ENCODE measurements at regions not wholly inside any gene's neighbourhood (a gene's known extent, or its start where the extent isn't known, plus 50 kb on each side); places are given as distances from the start of the nearest gene placed in this dataset.

DNA sequence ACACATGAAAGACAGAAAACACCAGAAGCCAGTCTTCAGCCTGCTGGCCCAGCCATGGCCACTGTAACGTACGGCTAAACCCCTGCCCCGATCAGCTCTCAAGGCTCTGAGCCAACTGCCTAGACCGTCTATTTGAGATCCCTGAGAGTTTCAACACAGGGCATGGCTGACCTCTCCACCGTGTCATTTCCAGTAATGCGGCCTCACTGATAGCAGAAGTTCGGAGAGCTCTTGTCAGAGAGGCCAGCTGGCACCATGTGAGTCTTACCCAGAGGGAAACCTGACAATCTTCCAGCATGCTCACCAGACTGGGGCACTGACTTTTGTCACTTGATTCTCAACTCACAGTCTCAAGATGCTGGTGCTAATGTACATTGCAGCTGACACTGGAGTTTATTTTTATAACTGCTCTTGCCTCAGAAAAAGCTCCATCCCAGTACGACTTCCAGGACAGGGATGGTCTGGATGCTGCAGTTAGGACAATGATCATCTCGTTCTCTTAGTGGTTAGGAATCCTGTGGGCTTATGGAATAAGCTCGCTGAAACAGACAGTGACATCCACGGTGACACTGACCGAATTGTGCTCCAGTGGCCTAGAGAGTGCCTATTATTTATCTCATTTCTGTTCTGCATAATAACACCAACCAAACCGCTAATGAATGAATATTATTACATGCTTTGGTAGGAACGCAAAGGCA is 372.7 kb downstream of the ICE1 start:
- TF ChIP-seq, protein P1, sequence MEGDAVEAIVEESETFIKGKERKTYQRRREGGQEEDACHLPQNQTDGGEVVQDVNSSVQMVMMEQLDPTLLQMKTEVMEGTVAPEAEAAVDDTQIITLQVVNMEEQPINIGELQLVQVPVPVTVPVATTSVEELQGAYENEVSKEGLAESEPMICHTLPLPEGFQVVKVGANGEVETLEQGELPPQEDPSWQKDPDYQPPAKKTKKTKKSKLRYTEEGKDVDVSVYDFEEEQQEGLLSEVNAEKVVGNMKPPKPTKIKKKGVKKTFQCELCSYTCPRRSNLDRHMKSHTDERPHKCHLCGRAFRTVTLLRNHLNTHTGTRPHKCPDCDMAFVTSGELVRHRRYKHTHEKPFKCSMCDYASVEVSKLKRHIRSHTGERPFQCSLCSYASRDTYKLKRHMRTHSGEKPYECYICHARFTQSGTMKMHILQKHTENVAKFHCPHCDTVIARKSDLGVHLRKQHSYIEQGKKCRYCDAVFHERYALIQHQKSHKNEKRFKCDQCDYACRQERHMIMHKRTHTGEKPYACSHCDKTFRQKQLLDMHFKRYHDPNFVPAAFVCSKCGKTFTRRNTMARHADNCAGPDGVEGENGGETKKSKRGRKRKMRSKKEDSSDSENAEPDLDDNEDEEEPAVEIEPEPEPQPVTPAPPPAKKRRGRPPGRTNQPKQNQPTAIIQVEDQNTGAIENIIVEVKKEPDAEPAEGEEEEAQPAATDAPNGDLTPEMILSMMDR (IDR thresholded peaks at IDR 0.05; ENCODE audit: extremely low read depth, low read depth, low read length), result no peak
- no peak overlapping the region for H3K4me2 ChIP-seq (ENCODE audit: insufficient read depth, low read length)
- peaks cover 2% of the 10 kb centered on the region for H3K9me3 ChIP-seq (ENCODE audit: low read depth, low read length)
- H2AFZ ChIP-seq (ENCODE audit: low read length), result no peak overlapping the region
- no peaks in the 10 kb centered on the region for H3K36me3 ChIP-seq (ENCODE audit: insufficient read depth, low read length)
- DNase-seq (ENCODE audit: insufficient read length, low spot score, missing footprints), result no peak
- no peak overlapping the region for H3K4me3 ChIP-seq (ENCODE audit: insufficient read depth, low read length)
- H4K20me1 ChIP-seq (ENCODE audit: insufficient read depth, low read length), result no peaks in the 10 kb centered on the region
- H3K27ac ChIP-seq (ENCODE audit: low read depth, low read length), result no peak overlapping the region
- no peaks in the 10 kb centered on the region for H3K79me2 ChIP-seq (ENCODE audit: insufficient read depth, low read length)
- H3K27me3 ChIP-seq (ENCODE audit: insufficient read depth, low read length), result no peaks in the 10 kb centered on the region
- H3K4me1 ChIP-seq (ENCODE audit: insufficient read depth, low read length), result no peaks in the 10 kb centered on the region

DNA sequence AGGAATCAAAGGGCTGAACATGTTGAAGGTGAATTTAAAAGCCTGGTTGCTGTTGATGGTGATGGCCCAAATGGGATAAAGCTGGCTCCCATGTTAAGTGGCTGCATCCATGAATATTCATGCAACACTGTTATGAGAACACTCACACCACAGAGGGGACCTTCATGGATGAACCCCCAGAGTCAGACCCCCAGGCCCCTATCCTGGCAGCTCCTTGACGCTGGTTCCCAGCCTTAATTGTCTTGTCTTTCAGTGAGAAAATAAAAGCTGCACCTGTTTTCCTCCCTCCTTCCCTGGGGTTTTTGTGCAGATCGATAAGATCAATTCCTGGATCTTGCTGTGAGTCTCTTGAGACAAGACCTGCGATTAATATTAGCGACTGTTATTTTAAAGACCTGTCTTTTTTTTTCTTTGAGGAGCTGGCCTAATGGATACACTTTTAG is 371.7 kb downstream of the ICE1 start:
- Histone ChIP-seq H3K36me3 (ENCODE audit: insufficient read depth, low read length) (no peaks in the 10 kb centered on the region), H3K27ac (ENCODE audit: low read depth, low read length) (no peak overlapping the region), H3K27me3 (ENCODE audit: insufficient read depth, low read length) (no peaks in the 10 kb centered on the region), H3K9me3 (ENCODE audit: low read depth, low read length) (peaks cover 2% of the 10 kb centered on the region), H3K79me2 (ENCODE audit: insufficient read depth, low read length) (no peaks in the 10 kb centered on the region), H2AFZ (ENCODE audit: low read length) (no peak overlapping the region), H4K20me1 (ENCODE audit: insufficient read depth, low read length) (no peaks in the 10 kb centered on the region), H3K4me3 (ENCODE audit: insufficient read depth, low read length) (no peak overlapping the region), H3K4me2 (ENCODE audit: insufficient read depth, low read length) (no peak overlapping the region), H3K4me1 (ENCODE audit: insufficient read depth, low read length) (no peaks in the 10 kb centered on the region)
- TF ChIP-seq, protein P1 (IDR thresholded peaks at IDR 0.05; ENCODE audit: extremely low read depth, low read depth, low read length), result no peak
- no peak for DNase-seq (ENCODE audit: insufficient read length, low spot score, missing footprints)

DNA sequence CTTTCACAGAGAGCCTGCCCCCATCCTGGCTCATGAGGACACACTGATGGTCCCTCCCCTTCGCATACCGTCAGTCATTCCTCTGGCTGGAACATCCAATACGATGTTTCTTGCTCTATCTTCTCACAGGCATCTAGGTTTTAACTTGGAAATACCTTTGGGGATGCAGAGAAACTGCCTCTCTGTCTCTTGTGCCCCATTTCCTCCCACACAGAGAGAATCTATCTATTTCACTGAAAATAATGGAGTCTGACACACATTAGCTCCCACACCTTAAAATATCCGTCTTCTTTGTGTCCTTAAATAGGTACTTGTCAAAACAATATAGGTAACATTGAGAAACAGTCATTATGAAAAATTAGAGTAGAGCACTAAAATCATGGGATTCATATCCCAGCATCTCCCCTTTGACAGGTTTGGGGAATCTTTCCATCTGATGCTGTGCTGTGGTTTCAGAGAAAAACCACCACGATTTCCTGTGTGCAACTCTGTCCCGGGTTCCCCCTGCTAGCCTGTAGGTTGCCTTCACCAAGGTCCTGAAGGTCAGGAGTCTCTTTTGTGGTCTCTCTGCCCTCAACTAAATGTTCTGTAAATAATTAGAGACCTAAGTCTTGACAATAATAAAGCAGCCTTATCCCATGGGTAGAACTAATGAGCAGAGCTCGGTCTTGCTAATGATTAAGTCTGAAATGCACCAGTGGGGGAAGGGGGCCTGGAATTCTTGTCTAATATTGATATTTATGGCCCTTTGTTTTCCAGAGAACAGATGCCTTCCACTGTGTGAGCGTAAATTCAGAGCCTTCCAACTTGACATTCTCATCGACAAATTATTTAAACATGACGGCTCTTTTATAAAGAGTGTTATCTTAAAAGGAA is 371.0 kb downstream of the ICE1 start:
- Histone ChIP-seq H3K4me1 (ENCODE audit: insufficient read depth, low read length) (no peaks in the 10 kb centered on the region), H4K20me1 (ENCODE audit: insufficient read depth, low read length) (no peaks in the 10 kb centered on the region), H3K4me3 (ENCODE audit: insufficient read depth, low read length) (no peak overlapping the region), H3K9me3 (ENCODE audit: low read depth, low read length) (no peaks in the 10 kb centered on the region), H3K79me2 (ENCODE audit: insufficient read depth, low read length) (no peaks in the 10 kb centered on the region), H3K27ac (ENCODE audit: low read depth, low read length) (no peak overlapping the region), H3K4me2 (ENCODE audit: insufficient read depth, low read length) (no peak overlapping the region), H3K27me3 (ENCODE audit: insufficient read depth, low read length) (no peaks in the 10 kb centered on the region), H3K36me3 (ENCODE audit: insufficient read depth, low read length) (no peaks in the 10 kb centered on the region), H2AFZ (ENCODE audit: low read length) (no peak overlapping the region)
- no peak for DNase-seq (ENCODE audit: insufficient read length, low spot score, missing footprints)
- TF ChIP-seq, protein P1 (IDR thresholded peaks at IDR 0.05; ENCODE audit: extremely low read depth, low read depth, low read length), result no peak

DNA sequence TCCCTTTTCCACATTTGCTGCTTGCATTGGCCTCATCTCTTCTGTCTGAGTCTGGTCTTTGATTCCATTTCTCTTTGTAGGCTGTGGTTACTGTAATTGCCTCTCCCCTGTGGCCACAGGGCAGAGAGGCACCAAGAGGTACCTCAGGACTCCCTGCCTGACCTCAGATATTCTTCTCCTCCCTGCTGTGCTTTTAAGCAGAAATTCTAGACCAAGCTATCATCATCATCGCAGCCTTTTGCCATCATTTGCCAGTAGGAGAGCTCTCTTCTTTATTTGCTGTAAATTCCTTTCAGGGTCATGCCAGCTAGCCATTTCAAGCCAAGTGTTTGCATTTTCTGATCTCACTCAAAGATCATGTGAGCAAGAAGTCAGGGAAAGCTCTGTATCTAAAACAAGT is 369.6 kb downstream of the ICE1 start:
- no peak for DNase-seq (ENCODE audit: insufficient read length, low spot score, missing footprints)
- H3K4me2 ChIP-seq (ENCODE audit: insufficient read depth, low read length), result no peak overlapping the region
- no peak overlapping the region for H3K4me3 ChIP-seq (ENCODE audit: insufficient read depth, low read length)
- no peaks in the 10 kb centered on the region for H3K9me3 ChIP-seq (ENCODE audit: low read depth, low read length)
- TF ChIP-seq, protein P1 (IDR thresholded peaks at IDR 0.05; ENCODE audit: extremely low read depth, low read depth, low read length), result no peak
- no peaks in the 10 kb centered on the region for H4K20me1 ChIP-seq (ENCODE audit: insufficient read depth, low read length)
- no peak overlapping the region for H2AFZ ChIP-seq (ENCODE audit: low read length)
- H3K79me2 ChIP-seq (ENCODE audit: insufficient read depth, low read length), result no peaks in the 10 kb centered on the region
- H3K4me1 ChIP-seq (ENCODE audit: insufficient read depth, low read length), result no peaks in the 10 kb centered on the region
- H3K27ac ChIP-seq (ENCODE audit: low read depth, low read length), result no peak overlapping the region
- no peaks in the 10 kb centered on the region for H3K36me3 ChIP-seq (ENCODE audit: insufficient read depth, low read length)
- no peaks in the 10 kb centered on the region for H3K27me3 ChIP-seq (ENCODE audit: insufficient read depth, low read length)
